GM04504 (cell line): ENCODE measurements at regions not wholly inside any gene's neighbourhood (a gene's known extent, or its start where the extent isn't known, plus 50 kb on each side); places are given as distances from the start of the nearest gene placed in this dataset.

Experiments used
- DNase-seq: peaks from one replicate; pipeline ENCODE4 v3.0.0-alpha.2; 2012; ENCODE audit warnings: low read depth

GRCh38 chr6:79302341-79302740, 67.9 kb upstream of the HMGN3 start:
- DNase-seq: no peak

GRCh38 chr6:79301290-79301689, 66.8 kb upstream of the HMGN3 start:
- no peak for DNase-seq

GRCh38 chr6:79296211-79296610, 61.7 kb upstream of the HMGN3 start:
- DNase-seq: no peak
